ELF-1 (cell line): ENCODE measurements at regions not wholly inside any gene's neighbourhood (a gene's known extent, or its start where the extent isn't known, plus 50 kb on each side); places are given as distances from the start of the nearest gene placed in this dataset.
"Not testable (repeated sequence)": the region's sequence is repeated elsewhere in the genome, so short reads cannot be mapped to it uniquely, and the experiment has no call there.

Experiments used
- DNase-seq: peaks from one replicate; pipeline ENCODE4 v3.0.0-alpha.2; 2016; ENCODE audit warnings: low read depth, low spot score

DNA sequence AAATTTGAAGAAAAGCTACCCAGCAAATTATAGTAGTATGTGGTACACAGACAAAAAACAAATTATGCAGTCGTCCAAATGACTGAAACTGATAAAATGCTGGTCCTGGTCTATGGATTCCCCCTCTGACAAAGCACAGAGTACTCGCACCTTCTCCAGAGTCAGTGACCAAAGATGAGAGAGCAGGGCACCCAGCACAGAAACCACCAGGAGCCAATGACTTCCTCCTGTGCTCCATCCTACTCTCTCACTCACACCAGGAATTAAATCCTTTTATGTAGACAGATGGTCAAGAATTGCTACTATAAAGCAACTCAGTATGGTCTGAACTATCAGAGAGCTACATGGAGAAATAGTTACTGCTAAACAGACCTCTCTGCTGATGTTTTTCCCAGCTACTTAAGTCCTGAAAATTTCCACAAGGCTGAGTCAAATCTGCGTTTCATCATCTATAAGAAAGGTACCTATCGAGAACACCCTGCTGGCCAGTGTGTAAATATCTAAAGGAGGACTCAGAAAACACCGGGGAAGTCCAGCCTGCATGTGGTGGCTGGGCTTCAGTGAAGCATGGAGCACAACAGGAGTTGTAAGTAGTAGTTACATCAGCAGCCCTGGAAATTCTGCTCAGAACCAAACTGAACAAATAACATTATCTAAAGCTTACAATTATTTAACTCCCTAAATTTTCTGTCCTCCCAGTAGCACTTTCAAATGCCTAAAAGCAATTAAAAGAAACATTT is 84.5 kb upstream of the FBXO28 start:
- not testable (repeated sequence) for DNase-seq

- DNase-seq: not testable (repeated sequence)
Observed at GRCh38 chr1:224028802-224029201, 85.1 kb upstream of the FBXO28 start.

DNA sequence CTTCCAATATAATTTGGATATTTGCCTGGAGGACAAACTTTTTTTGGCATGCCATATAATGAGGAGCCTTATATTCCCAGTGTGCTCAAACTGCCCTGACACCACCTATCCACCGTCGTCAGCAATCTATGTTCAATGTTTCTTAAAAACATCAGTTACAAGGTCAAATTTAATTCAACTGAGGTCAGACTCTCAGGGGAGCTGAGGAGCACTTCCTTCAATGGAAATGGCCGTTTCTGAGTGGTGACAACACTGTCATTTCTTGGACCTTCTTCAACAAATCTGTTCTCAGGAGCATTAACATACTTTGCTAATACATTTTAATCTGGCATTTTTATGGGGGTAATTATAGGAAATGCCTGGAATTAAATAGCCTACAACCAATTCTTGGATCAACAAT is 90.8 kb upstream of the FBXO28 start:
- not testable (repeated sequence) for DNase-seq

DNA sequence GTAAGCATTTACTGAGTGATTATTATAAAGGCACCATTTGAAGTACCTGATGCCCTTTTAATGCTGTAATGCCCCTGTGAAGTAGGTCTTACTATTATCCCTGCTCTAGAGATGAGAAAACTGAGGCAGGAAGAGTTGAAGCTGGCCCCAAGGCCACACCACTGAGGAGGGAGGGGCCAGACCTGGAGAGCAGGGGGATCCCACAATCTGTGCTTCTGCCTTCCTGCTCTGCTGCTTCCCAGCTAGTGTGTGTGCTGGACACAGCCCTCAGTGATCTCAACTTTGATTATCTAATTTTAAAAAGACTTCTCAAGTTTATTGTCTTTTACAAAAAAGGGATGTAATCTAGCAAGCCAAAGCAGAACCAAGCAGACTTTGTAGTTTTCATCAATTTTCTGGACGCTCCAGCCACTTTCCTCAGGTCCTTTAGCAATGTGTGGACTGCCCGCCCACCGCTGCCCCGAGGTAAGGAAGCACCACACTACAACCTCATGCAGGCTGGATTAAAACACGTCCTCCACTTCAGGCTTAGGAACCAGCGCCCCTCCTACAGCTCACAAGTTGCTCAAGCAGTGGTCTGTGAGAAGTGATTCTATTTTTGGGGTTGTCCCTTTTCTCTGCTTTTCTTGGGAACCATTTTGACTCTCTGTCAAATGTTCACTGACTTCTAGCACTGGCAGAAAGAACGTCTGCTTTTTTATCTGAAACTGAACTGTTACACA is 91.5 kb upstream of the FBXO28 start:
- not testable (repeated sequence) for DNase-seq

DNA sequence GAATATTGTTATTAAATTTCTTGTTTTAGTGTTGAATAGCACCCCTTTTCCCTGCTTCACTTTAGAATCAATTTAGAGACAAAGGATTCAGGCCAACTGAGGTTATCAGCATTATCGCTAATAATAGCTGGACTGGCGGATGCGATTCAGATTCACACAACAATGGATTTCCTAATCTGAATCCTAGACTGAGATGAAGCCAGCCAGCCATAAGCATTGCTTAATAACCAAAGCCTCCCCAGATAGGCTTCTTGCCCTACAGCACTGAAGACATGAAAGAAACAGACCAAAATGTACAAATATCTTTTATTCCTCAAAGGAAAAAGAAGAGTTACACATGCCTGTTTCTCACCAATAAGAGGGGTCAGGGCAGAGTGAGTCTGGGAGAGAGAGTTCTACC is 94.0 kb upstream of the FBXO28 start:
- DNase-seq: not testable (repeated sequence)

GRCh38 chr1:224015782-224016181 is 98.1 kb upstream of the FBXO28 start:
- not testable (repeated sequence) for DNase-seq

DNA sequence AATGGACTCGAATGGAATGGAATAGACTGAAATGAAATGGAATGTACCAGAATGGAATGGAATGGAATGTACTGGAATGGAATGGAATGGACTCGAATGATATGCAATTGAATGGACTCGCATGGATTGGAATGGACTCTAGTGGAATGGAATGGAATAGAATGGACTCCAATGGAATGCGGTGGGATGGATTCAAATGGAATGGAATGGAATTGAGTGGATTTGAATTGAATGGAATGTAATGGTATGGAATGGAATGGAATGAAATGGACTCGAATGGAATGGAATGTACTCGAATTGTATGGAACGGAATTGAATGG is 99.6 kb upstream of the FBXO28 start:
- DNase-seq: no peak

- not testable (repeated sequence) for DNase-seq
Observed at GRCh38 chr1:224013626-224014329, 100.1 kb upstream of the FBXO28 start.

GRCh38 chr1:224012807-224013434 is 101.0 kb upstream of the FBXO28 start:
- not testable (repeated sequence) for DNase-seq

- DNase-seq: not testable (repeated sequence)
Observed at GRCh38 chr1:224012162-224012561, 101.7 kb upstream of the FBXO28 start.

DNA sequence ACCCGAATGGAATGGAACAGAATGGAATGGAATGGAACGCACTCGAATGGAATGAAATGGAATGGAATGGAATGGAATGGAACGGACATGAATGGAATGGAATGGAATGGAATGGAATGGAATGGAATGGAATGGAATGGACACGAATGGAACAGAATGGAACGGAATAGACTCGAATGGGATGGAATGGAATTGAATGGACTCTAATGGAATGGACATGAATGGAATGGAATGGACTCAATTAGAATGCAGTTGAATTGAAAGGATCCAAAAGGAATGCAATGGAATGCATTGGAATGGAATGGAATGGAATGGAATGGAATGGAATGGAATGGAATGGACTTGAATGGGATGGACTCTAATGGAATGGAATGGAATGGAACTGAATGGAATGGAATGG is 102.2 kb upstream of the FBXO28 start:
- DNase-seq: not testable (repeated sequence)

GRCh38 chr1:224011153-224011552 is 102.8 kb upstream of the FBXO28 start:
- not testable (repeated sequence) for DNase-seq

- not testable (repeated sequence) for DNase-seq
Observed at GRCh38 chr1:224005973-224006372, 107.9 kb upstream of the FBXO28 start.

DNA sequence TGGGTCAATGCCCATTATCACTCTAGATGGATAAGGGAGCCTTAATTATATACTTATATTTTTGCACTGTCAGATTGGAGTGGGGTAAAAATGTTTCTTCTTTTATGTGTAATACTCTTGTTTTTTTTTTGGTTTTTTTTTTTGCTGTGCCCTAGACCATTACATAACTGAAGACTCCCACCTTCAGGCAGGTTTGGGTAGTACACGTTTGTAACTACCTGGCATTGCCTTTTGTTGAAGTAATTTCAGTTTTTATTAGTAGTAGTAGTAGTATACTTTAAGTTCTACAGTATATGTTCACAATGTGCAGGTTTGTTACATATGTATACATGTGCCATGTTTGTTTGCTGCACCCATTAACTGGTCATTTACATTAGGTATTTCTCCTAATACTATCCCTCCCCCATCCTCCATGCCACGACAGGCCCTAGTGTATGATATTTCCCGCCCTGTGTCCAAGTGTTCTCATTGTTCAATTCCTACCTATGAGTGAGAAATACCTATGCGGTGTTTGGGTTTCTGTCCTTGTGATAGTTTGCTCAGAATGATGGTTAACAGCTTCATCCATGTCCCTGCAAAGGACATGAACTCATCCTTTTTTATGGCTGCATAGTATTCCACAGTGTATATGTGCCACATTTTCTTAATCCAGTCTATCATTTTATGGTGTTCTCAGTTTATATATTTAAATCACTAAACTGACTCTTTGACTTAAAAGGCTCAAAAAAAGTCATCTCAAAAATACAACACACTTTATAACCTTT is 109.2 kb upstream of the FBXO28 start:
- not testable (repeated sequence) for DNase-seq

GRCh38 chr1:224003896-224004295 is 110.0 kb upstream of the FBXO28 start:
- DNase-seq: not testable (repeated sequence)

DNA sequence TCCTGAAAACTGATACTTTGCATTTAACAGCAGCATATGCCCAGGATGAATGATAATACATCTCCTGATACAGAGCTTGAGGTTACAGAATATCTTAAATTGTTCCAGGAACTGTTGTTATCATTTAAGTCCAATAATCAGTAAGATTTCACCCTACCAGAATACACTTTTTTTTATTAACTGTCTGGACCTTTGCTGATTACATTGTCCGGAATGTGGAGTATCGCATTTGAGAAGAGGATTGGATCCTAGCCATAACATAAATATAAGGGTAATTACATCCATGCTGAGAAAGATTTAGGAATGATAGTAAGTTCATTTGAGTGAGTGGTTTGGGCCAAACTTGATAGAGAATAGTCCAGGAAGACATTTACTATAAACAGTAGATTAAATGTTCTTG is 112.2 kb upstream of the FBXO28 start:
- not testable (repeated sequence) for DNase-seq

GRCh38 chr1:223999761-224000160 is 114.2 kb upstream of the FBXO28 start:
- DNase-seq: not testable (repeated sequence)

DNA sequence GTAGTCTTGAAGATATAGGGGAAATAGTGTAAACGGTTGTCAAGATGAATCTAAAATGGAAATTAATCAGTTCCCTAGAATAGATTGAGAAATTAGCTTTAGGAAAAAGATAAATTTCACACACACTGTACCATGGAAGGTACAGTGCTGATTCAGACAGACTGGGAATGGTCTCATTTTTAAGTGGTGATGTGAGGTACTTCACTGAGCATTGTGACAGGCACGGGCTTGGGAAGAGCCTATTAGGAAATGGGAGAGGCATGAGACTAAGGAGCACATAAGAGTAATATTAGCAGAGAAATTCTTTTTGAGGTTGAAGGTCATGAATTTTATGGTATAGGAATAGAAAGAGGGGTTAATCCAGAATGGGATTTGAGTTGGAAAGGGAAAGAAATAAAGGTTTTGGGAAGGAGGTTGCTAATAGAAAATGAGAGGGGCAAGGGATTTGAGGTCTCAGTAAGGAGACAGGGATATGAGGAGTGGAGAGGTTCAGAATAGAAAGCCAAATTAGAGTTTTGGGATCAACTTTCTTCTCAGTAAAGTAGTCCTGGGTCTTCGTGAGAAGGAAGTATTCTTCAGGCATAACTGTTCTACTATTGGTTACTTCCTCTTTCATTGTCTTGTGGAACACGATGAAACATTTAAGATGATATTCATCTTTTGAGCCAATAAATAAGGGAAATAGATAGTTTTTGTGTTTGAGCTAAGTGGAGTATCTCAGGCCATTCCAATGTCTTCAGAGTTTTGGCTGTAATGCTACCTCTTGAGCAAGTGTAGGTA is 115.0 kb upstream of the FBXO28 start:
- not testable (repeated sequence) for DNase-seq

DNA sequence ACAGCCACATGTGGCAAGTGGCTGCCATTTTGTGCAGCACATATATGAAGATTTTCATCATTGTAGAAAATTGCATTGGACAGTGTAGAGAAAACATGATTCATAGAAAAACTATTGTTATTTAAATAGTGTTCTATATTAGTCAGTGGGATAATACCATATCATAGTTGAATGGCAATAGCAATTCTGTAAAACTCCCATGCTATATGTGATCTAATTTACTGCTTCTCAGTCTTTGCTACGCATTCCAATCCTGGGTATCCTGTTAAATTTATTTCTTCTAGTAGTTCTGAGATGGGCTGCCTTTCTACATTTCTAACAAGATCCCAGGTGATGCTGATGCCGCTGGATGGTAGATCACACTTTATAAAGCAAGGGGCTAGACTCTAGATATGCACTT is 117.5 kb upstream of the FBXO28 start:
- DNase-seq: not testable (repeated sequence)

GRCh38 chr1:223992456-223993246 is 121.3 kb upstream of the FBXO28 start:
- peak; percentile 100 for DNase-seq
